Right ventricle myocardium inferior (tissue), 1 donor: ENCODE measurements at regions not wholly inside any gene's neighbourhood (a gene's known extent, or its start where the extent isn't known, plus 50 kb on each side); places are given as distances from the start of the nearest gene placed in this dataset.
"Not testable (repeated sequence)": the region's sequence is repeated elsewhere in the genome, so short reads cannot be mapped to it uniquely, and the experiment has no call there.

ENCODE experiments used
- ATAC-seq: fragments of 200-7000 bp; cut with Tn5 transposase; one replicate; pipeline ENCODE4 v1.9.1; 2020; ENCODE audit warnings: mild to moderate bottlenecking, moderate library complexity
- DNase-seq: peaks from one replicate; pipeline ENCODE4 v3.0.0; 2021; ENCODE audit errors: missing footprints
- intact Hi-C: fragments of 100-400 bp; cut with DNase I; formaldehyde crosslinking; loops from one replicate; pipeline ENCODE4 v1.11.0; 2022
- donor health status: DM: no; HTN: yes; CAD: no; lungs with severe emphysema.

- ATAC-seq = no peak
- intact Hi-C loops = no loop called here
- no peak for DNase-seq
Measured at GRCh38 chr3:153055217-153055616, 106.8 kb upstream of the RAP2B start.

DNA sequence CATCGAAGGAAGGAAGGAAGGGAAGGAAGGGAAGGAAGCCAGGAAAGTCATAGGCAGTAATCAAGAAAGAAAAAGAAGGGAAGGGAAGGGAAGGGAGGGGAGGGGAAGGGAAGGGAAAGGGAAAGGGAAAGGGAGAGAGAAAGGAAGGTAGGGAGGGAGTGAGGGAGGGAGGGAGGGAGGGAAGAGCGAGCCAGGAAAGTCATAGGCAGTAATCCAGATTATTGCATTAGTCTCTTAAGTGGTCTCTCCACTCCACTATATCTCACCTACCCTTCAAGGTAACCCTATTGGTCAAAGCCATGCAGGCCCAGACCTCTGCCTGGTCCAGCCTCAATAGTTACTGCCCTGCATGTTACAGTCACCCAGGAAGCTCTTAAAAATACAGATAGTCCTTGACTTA is 106.2 kb upstream of the RAP2B start:
- intact Hi-C loops = no loop called here
- DNase-seq (no peak), ATAC-seq (no peak)

DNA sequence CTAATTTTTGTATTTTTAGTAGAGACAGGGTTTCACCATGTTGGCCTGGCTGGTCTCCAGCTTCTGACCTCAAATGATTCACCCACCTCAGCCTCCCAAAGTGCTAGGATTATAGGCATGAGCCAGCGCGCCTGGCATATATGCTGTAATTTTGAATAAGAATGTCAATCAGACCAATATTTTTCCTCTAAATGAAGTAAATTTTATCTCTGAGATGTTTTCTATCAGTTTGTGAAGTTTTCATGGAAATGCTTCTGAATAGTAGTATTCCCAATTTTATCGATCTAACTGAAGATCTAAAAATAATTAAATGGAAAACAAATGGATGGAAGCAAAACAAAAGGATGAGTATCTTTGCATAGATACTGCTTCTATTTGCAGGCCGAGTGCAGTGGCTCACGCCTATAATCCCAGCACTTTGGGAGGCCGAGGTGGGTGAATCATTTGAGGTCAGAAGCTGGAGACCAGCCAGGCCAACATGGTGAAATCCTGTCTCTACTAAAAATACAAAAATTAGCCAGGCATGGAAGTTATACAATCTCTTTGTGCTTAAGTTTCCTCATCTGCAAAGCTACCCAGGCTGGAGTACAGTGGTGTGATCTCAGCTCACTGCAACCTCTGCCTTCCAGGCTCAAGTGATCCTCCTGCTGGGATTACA is 103.9 kb upstream of the RAP2B start:
- ATAC-seq, DNase-seq, intact Hi-C loops: not testable (repeated sequence)

DNA sequence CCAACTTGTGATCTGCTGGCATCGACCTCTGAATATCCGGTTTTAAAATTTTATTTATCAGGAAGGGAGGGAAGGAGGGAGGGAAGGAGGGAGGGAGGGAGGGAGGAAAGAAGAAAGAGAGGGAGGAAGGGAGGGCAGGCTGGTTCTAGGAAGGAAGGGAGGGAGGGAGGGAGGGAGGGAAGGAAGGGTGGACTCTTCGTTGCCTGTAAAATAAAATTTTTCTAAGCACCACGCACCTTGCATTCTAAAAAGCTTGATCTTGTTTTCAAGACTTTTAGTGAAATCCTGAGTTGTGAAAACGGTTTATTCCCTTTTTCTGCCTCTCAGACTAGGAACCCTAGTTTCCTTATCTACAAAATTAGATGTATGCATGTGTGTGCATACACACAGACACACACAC is 101.7 kb upstream of the RAP2B start:
- ATAC-seq = no peak
- no peak for DNase-seq
- intact Hi-C loops = no loop called here

- no peak for DNase-seq
- no peak for ATAC-seq
- intact Hi-C loops = no loop called here
Measured at GRCh38 chr3:153061938-153062528, 100.0 kb upstream of the RAP2B start.

DNA sequence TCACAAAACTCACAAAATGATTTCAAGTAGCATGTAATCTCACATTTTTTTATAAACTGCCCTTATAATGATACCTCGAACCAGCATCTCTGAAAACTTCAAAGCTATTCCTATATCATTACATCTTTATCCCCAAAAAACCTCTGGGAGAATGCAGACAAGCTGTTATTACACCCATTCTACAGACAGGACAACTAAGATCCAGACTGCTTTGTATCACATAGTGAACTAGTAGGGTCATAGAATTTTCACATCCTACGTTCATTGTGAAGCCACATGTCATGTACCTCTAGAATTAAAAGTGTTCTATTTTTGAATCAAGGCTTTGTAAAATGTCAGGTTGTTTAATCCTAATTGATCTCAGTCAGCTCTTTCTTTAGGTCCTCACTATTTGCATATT is 98.7 kb upstream of the RAP2B start:
- no peak for ATAC-seq
- no peak for DNase-seq
- intact Hi-C loops = no loop called here

- ATAC-seq = no peak
- no peak for DNase-seq
- intact Hi-C loops = no loop called here
Measured at GRCh38 chr3:153066983-153067382, 95.0 kb upstream of the RAP2B start.

GRCh38 chr3:153069598-153070510 is 92.2 kb upstream of the RAP2B start:
- ATAC-seq (peak; percentile 50), DNase-seq (no peak)
- intact Hi-C loops = no loop called here

- ATAC-seq = no peak
- no peak for DNase-seq
- intact Hi-C loops = no loop called here
Measured at GRCh38 chr3:153070511-153070868, 91.5 kb upstream of the RAP2B start.

DNA sequence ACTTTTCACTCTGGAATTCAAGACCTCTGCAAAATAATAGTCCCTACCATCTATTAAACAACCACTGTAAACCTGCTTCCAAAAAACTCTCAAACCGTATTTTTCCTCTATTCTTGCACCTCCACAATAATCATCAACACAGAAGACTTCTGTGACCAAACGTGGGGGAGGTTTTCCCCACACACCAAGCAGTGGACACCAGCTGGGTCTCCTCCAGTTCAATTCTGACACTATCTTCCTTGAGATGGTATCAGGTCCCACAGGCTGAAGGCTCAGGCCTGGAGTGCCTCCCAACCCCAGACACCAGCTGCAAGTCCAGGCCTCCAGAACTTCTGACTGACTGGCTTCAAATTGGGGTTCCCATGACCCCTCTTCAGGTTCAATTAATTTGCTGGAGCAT is 89.6 kb upstream of the RAP2B start:
- intact Hi-C loops = no loop called here
- DNase-seq (no peak), ATAC-seq (no peak)

- no peak for ATAC-seq
- intact Hi-C loops = no loop called here
- DNase-seq = no peak
Measured at GRCh38 chr3:153072856-153073255, 89.2 kb upstream of the RAP2B start.

DNA sequence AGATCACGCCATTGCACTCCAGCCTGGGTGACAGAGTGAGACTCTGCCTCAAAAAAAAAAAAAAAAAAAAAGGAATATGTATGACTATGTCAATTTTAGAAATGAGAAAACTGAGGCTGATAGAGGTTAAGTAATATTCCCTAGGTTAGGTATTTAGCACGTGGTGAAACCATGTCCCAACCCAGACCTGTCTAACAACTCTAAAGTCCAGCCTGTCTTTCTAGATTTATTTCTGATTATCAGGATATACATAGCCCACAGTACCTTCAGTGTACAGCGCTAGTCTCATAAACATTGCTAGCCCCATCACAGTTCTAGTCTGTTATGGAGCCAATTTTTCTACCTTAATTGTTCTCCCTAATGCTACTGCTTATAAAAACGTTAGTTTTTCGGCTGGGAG is 88.4 kb upstream of the RAP2B start:
- DNase-seq (no peak), ATAC-seq (no peak)
- intact Hi-C loops = no loop called here

- DNase-seq (no peak), ATAC-seq (no peak)
- intact Hi-C loops = no loop called here
Measured at GRCh38 chr3:153078826-153079225, 83.2 kb upstream of the RAP2B start.

GRCh38 chr3:153079386-153079785 is 82.6 kb upstream of the RAP2B start:
- DNase-seq (no peak), ATAC-seq (no peak)
- intact Hi-C loops = no loop called here

GRCh38 chr3:153080778-153081240 is 81.2 kb upstream of the RAP2B start:
- no peak for DNase-seq
- ATAC-seq = no peak
- intact Hi-C loops = no loop called here

DNA sequence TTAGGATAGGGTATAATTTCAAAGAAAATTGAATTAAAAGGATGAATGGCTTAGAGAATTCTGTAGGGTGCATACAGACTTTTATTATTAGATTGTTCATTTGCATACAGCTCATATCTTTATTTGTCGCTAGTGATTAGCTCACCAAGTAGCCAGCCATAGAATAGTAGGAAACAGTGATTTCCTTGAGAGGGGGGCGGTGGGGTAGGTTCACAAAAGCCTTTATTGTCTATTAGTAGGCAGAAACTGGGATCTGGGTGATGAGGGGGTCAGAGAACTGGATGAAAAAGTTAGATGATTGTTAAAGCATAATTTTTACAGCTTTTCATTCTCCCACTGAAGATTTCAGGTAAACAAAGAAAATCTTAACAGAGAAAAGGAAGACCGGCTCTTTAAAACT is 77.6 kb upstream of the RAP2B start:
- DNase-seq = no peak
- intact Hi-C loops = no loop called here

GRCh38 chr3:153087595-153088566 is 74.1 kb upstream of the RAP2B start:
- peak; percentile 95 for ATAC-seq
- DNase-seq = no peak
- intact Hi-C loops = no loop called here

More for the DNA sequence above, 77.6 kb upstream of the RAP2B start:
- ATAC-seq = no peak

- ATAC-seq = no peak
- DNase-seq = no peak
- intact Hi-C loops = no loop called here
Measured at GRCh38 chr3:153089620-153090019, 72.4 kb upstream of the RAP2B start.

DNA sequence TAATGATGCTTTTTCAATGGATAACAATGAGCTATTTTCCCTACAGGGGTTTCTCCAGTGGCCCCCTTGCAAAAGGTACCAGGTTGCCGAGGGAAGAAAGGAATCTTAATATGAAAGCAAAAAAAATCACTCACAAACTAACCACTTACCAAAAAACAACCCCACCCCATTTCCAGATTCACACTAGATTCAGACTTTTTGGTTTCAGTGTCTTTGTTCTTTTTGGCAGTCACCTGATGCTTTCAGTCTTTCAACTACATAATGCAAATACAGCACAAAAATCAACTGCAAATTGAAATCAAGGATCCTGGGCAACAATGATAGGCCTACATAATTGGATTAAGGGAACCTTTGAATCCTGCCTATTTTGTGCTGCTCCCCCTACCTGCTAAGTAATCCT is 71.1 kb upstream of the RAP2B start:
- intact Hi-C loops = no loop called here
- no peak for ATAC-seq
- DNase-seq = no peak
